H1 (cell line): ENCODE measurements at regions not wholly inside any gene's neighbourhood (a gene's known extent, or its start where the extent isn't known, plus 50 kb on each side); places are given as distances from the start of the nearest gene placed in this dataset.

Experiments
- CTCF ChIA-PET: fragments of 300-600 bp; sonication (Branson Sonifier 250); formaldehyde crosslinking; loops from one replicate; lab custom pipeline; 2021; ENCODE audit not compliant: partially characterized antibody; lab: Charles Lee
- POLR2A ChIA-PET: fragments of 300-600 bp; sonication (Branson Sonifier 250); formaldehyde crosslinking; loops from one replicate; lab custom pipeline; 2021; ENCODE audit warnings: inconsistent platforms; ENCODE audit not compliant: partially characterized antibody; lab: Charles Lee
- DNase-seq, 2 experiments: peaks; one replicate each; pipeline versions ENCODE4 v3.0.0 to v3.0.0-alpha.2; 2010 to 2022; ENCODE audit warnings: low spot score in 2 of 2, low read depth in 1 of 2, mixed read lengths in 1 of 2
- FAIRE-seq: peaks from 2 replicates; lab custom pipeline; 2011; peaks lifted over from hg19 to GRCh38; lab: Jason Lieb, UNC
- H2AFZ ChIP-seq: 2 replicates; pipeline ENCODE4 v1.8.1; 2012; ENCODE audit warnings: low read length, inconsistent platforms
- H2AK5ac ChIP-seq: 2 replicates; pipeline ENCODE4 v1.6.1; 2013; ENCODE audit warnings: low read depth, low read length
- H2BK120ac ChIP-seq: replicated peaks from 2 replicates; pipeline ENCODE3; 2013; ENCODE audit warnings: low read depth, low read length, inconsistent platforms
- H2BK12ac ChIP-seq: 2 replicates; pipeline ENCODE4 v1.6.1; 2013; ENCODE audit warnings: low read depth, low read length
- H2BK15ac ChIP-seq: 2 replicates; pipeline ENCODE4 v1.6.1; 2013; ENCODE audit warnings: low read length
- H2BK20ac ChIP-seq: 2 replicates; pipeline ENCODE4 v1.6.1; 2013; ENCODE audit warnings: low read length
- H2BK5ac ChIP-seq: 2 replicates; pipeline ENCODE4 v1.6.1; 2013; ENCODE audit warnings: low read depth, low read length
- H3K14ac ChIP-seq: 2 replicates; pipeline ENCODE4 v1.6.1; 2013; ENCODE audit warnings: inconsistent platforms; ENCODE audit not compliant: insufficient read length
- H3K18ac ChIP-seq: 2 replicates; pipeline ENCODE4 v1.6.1; 2013; ENCODE audit warnings: low read length; ENCODE audit errors: extremely low read depth
- H3K23ac ChIP-seq: 2 replicates; pipeline ENCODE4 v1.6.1; 2013; ENCODE audit warnings: inconsistent platforms; ENCODE audit not compliant: insufficient read length
- H3K23me2 ChIP-seq: 2 replicates; pipeline ENCODE4 v1.6.1; 2013; ENCODE audit warnings: low read depth, low read length
- H3K27ac ChIP-seq: 2 replicates; pipeline ENCODE4 v1.6.1; 2011; ENCODE audit warnings: low read depth, low read length, inconsistent platforms
- H3K27me3 ChIP-seq, 4 experiments: replicated peaks in 1 of 4; 1 replicate in 1 of 4; 2 replicates in 3 of 4; pipeline versions ENCODE4 v1.6.1 to v1.8.1; 2011 to 2013; ENCODE audit warnings: low read length in 3 of 4, mild to moderate bottlenecking in 3 of 4, inconsistent platforms in 2 of 4, mixed read lengths in 2 of 4, moderate library complexity in 1 of 4; ENCODE audit not compliant: control insufficient read depth in 3 of 4, insufficient read depth in 3 of 4; ENCODE audit errors: extremely low read depth in 1 of 4
- H3K36me3 ChIP-seq, 4 experiments: 2 replicates each; pipeline versions ENCODE4 v1.6.1 to v1.8.1; 2011 to 2013; ENCODE audit warnings: mild to moderate bottlenecking in 4 of 4, low read length in 3 of 4, moderate library complexity in 2 of 4, control low read depth in 1 of 4, inconsistent platforms in 1 of 4; ENCODE audit not compliant: insufficient read depth in 4 of 4, control insufficient read depth in 2 of 4
- H3K4ac ChIP-seq: replicated peaks from 2 replicates; pipeline ENCODE3; 2013; ENCODE audit warnings: low read length, low read depth, mixed read lengths, inconsistent platforms; ENCODE audit not compliant: insufficient read length
- H3K4me1 ChIP-seq, 4 experiments: replicated peaks in 1 of 4; 1 replicate in 1 of 4; 2 replicates in 3 of 4; pipeline versions ENCODE4 v1.6.1 to v1.8.1; 2011 to 2013; ENCODE audit warnings: low read length in 3 of 4, inconsistent platforms in 2 of 4, mixed read lengths in 1 of 4; ENCODE audit not compliant: insufficient read depth in 4 of 4, control insufficient read depth in 3 of 4
- H3K4me2 ChIP-seq, 2 experiments: 2 replicates each; pipeline versions ENCODE4 v1.6.1 to v1.8.1; 2011 to 2013; ENCODE audit warnings: low read depth in 2 of 2, low read length in 2 of 2, control low read depth in 1 of 2, inconsistent platforms in 1 of 2, mild to moderate bottlenecking in 1 of 2; ENCODE audit not compliant: insufficient read depth in 1 of 2
- H3K4me3 ChIP-seq, 4 experiments: fragments of 200-600, 300-600 bp in 1 of 4; sonication (generic), shearing (Covaris generic), sonication (Bioruptor Twin) in 1 of 4; 2 replicates each; pipeline versions ENCODE4 v1.5.1 to v1.8.1; 2011 to 2016; ENCODE audit warnings: low read length in 4 of 4, low read depth in 3 of 4, control low read depth in 2 of 4, inconsistent platforms in 2 of 4, mild to moderate bottlenecking in 2 of 4, mixed read lengths in 1 of 4, moderate library complexity in 1 of 4; ENCODE audit not compliant: insufficient read depth in 2 of 4; ENCODE audit errors: extremely low read depth in 1 of 4
- H3K56ac ChIP-seq: replicated peaks from 2 replicates; pipeline ENCODE3; 2013; ENCODE audit warnings: low read depth, mild to moderate bottlenecking, mixed read lengths, low read length, inconsistent platforms; ENCODE audit not compliant: insufficient read length
- H3K79me1 ChIP-seq: 2 replicates; pipeline ENCODE4 v1.6.1; 2013; ENCODE audit warnings: low read depth, low read length, control low read depth
- H3K79me2 ChIP-seq, 2 experiments: 2 replicates each; pipeline versions ENCODE4 v1.6.1 to v1.8.1; 2012 to 2013; ENCODE audit warnings: low read length in 2 of 2, mild to moderate bottlenecking in 2 of 2, inconsistent platforms in 1 of 2; ENCODE audit not compliant: insufficient read depth in 2 of 2, control insufficient read depth in 1 of 2
- H3K9ac ChIP-seq, 4 experiments: replicated peaks in 1 of 4; 1 replicate in 1 of 4; 2 replicates in 3 of 4; pipeline versions ENCODE4 v1.6.1 to v1.8.1; 2011 to 2013; ENCODE audit warnings: low read depth in 3 of 4, low read length in 3 of 4, control low read depth in 2 of 4, mild to moderate bottlenecking in 2 of 4, moderate library complexity in 2 of 4, inconsistent platforms in 1 of 4; ENCODE audit errors: extremely low read depth in 1 of 4
- H3K9me3 ChIP-seq, 2 experiments: 2 replicates each; pipeline versions ENCODE4 v1.6.1 to v1.8.1; 2012 to 2013; ENCODE audit warnings: mild to moderate bottlenecking in 2 of 2, moderate library complexity in 2 of 2, control low read depth in 1 of 2, inconsistent platforms in 1 of 2, low read depth in 1 of 2, low read length in 1 of 2, mixed read lengths in 1 of 2; ENCODE audit not compliant: insufficient read depth in 2 of 2
- H4K20me1 ChIP-seq, 2 experiments: replicated peaks in 1 of 2; 2 replicates each; pipeline versions ENCODE3 to v1.8.1; 2011 to 2013; ENCODE audit warnings: inconsistent platforms in 2 of 2, low read length in 2 of 2, mild to moderate bottlenecking in 1 of 2; ENCODE audit not compliant: insufficient read depth in 2 of 2, control insufficient read depth in 1 of 2
- H4K5ac ChIP-seq: 2 replicates; pipeline ENCODE4 v1.6.1; 2013; ENCODE audit warnings: low read length, low read depth, mixed read lengths, inconsistent platforms; ENCODE audit not compliant: insufficient read length
- H4K8ac ChIP-seq: 2 replicates; pipeline ENCODE4 v1.8.0; 2013; ENCODE audit warnings: mild to moderate bottlenecking, moderate library complexity, low read length, inconsistent platforms; ENCODE audit not compliant: insufficient read depth; ENCODE audit errors: extremely low read depth
- H4K91ac ChIP-seq: replicated peaks from 2 replicates; pipeline ENCODE3; 2013; ENCODE audit warnings: low read length, mixed read lengths, inconsistent platforms; ENCODE audit not compliant: insufficient read length
- BCL11A ChIP-seq, 2 experiments: IDR thresholded peaks; one replicate each; pipeline ENCODE4 v1.6.1; 2011; ENCODE audit warnings: low read depth in 2 of 2, low read length in 2 of 2, mild to moderate bottlenecking in 2 of 2
- CBX5 ChIP-seq: fragments of 300-800, 300-1000 bp; sonication (generic); IDR thresholded peaks from 2 replicates; pipeline ENCODE4 v1.7.1; 2016; ENCODE audit warnings: antibody characterized with exemption, low read length, low read depth
- CEBPB ChIP-seq: IDR thresholded peaks from 2 replicates; pipeline ENCODE4 v1.6.1; 2012; ENCODE audit warnings: low read depth, low read length
- EZH2 ChIP-seq: fragments of 200-600 bp; sonication (generic); IDR thresholded peaks from 2 replicates; pipeline ENCODE4 v1.7.1; 2012; ENCODE audit warnings: low read depth, mild to moderate bottlenecking, moderate library complexity, low read length, inconsistent platforms; ENCODE audit not compliant: severe bottlenecking
- KDM4A ChIP-seq: IDR thresholded peaks from one replicate; pipeline ENCODE4 v1.7.1; 2012; ENCODE audit warnings: low read depth, mild to moderate bottlenecking, moderate library complexity, low read length, inconsistent platforms; ENCODE audit not compliant: severe bottlenecking
- NANOG ChIP-seq: IDR thresholded peaks from 2 replicates; pipeline ENCODE4 v1.6.1; 2011; ENCODE audit warnings: low read length, low read depth, mild to moderate bottlenecking, inconsistent platforms; ENCODE audit not compliant: insufficient read depth, poor library complexity, severe bottlenecking
- SIX5 ChIP-seq: IDR thresholded peaks from 2 replicates; pipeline ENCODE4 v1.6.1; 2011; ENCODE audit warnings: mild to moderate bottlenecking, low read depth, low read length
- SP1 ChIP-seq: IDR thresholded peaks from 2 replicates; pipeline ENCODE4 v1.6.1; 2011; ENCODE audit warnings: low read depth, low read length
- SP4 ChIP-seq: IDR thresholded peaks from 2 replicates; pipeline ENCODE4 v1.6.1; 2012; ENCODE audit warnings: low read length, inconsistent platforms
- TAF7 ChIP-seq: optimal IDR thresholded peaks from 2 replicates; pipeline ENCODE3; 2011; ENCODE audit warnings: low read depth, mild to moderate bottlenecking, inconsistent platforms, low read length, moderate library complexity, borderline replicate concordance
- WGBS, 2 experiments: shearing (Covaris generic) in 1 of 2; methylation state at CpG; one replicate each; pipeline versions ENCODE4 v1.1.6 to v1.1.7; 2013 to 2015; ENCODE audit warnings: low lambda C conversion rate in 2 of 2, mixed read lengths in 2 of 2, inconsistent platforms in 1 of 2, low coverage in 1 of 2, missing lambda C conversion rate in 1 of 2; ENCODE audit not compliant: insufficient replicate concordance in 2 of 2, insufficient coverage in 1 of 2, insufficient read length in 1 of 2; ENCODE audit errors: extremely low coverage in 1 of 2, missing lambda C conversion rate in 1 of 2; 5-methylcytosine and 5-hydroxymethylcytosine counted together
- TF ChIP-seq, protein P1 (sequence below), 3 experiments: IDR thresholded peaks; 1 replicate in 2 of 3; 2 replicates in 1 of 3; pipeline versions ENCODE4 v1.5.1 to v1.6.1; 2011; ENCODE audit warnings: low read length in 3 of 3, mild to moderate bottlenecking in 3 of 3, inconsistent platforms in 2 of 3, low read depth in 1 of 3, moderate library complexity in 1 of 3; ENCODE audit not compliant: insufficient read depth in 1 of 3; ENCODE audit errors: control extremely low read depth in 1 of 3

DNA sequence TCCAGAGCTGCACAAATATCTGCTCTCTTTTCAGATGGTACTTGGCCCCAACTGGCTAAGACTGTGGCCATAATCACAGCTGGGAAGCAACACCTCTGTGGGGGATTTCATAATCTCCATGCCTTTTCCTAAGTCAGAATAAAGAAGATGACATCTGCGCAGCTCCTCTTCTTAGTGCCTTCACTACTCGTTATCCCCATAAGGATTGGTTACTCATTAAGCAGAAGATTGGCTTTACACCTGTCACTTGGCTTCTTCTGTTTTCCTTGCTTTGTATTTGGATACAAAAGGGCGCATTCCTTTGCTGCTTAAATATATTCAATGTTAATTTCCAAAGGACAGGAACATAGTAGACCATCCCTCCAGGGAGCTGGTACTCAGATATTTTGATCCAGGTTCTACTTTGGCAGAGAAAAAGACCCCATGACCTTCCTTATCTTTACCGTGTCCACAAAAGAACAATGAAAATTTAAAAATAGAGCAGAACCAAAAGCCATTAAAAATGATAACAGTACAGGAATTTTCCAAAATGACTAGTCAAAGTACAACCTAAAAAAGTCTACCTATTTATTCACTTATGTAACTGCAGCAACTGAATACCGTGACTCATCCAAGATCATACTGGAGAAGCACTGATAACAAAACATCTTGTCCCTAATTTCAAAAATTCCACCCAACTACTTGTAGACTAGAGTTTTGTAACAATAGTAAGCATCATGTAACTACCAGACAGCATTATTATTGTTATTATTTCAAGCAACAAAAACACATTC, 352.3 kb upstream of the TMPO start:
- no peaks in the 10 kb centered on the region for H3K36me3 ChIP-seq
- CTCF ChIA-PET, result no interaction called here
- no peak overlapping the region for H4K91ac ChIP-seq
- no peak overlapping the region for H2AFZ ChIP-seq
- no peak overlapping the region for H3K9ac ChIP-seq
- no peaks in the 10 kb centered on the region for H3K23me2 ChIP-seq
- no peak overlapping the region for H3K4me3 ChIP-seq
- H2BK12ac ChIP-seq, result no peak overlapping the region
- POLR2A ChIA-PET, result no interaction called here
- no peaks in the 10 kb centered on the region for H3K27me3 ChIP-seq
- H4K5ac ChIP-seq, result no peak overlapping the region
- H3K14ac ChIP-seq, result no peak overlapping the region
- H3K79me1 ChIP-seq, result no peaks in the 10 kb centered on the region
- DNase-seq, result no peak
- H3K79me2 ChIP-seq, result no peaks in the 10 kb centered on the region
- no peak overlapping the region for H3K18ac ChIP-seq
- no peak overlapping the region for H2BK5ac ChIP-seq
- H3K4me2 ChIP-seq, result no peak overlapping the region
- no peak for FAIRE-seq
- no peaks in the 10 kb centered on the region for H3K9me3 ChIP-seq
- no peaks in the 10 kb centered on the region for H4K20me1 ChIP-seq
- no peak overlapping the region for H2BK120ac ChIP-seq
- no peak overlapping the region for H3K56ac ChIP-seq
- no peak overlapping the region for H3K27ac ChIP-seq
- no peak overlapping the region for H4K8ac ChIP-seq
- H3K23ac ChIP-seq, result no peak overlapping the region
- no peak overlapping the region for H2AK5ac ChIP-seq
- H2BK20ac ChIP-seq, result no peak overlapping the region
- WGBS, 2 experiments, result 90% methylated on average over 5 of the region's 5 CpGs; no CpG with 5 or more reads in 1 of the 2 experiments
- no peak overlapping the region for H3K4ac ChIP-seq
- H3K4me1 ChIP-seq, result peaks cover 0 to 5% (median 0%) of the 10 kb centered on the region in 4 experiments; a peak in 1 of 7 replicates
- no peak overlapping the region for H2BK15ac ChIP-seq
- TF ChIP-seq CEBPB, result no peak
- no peak for TF ChIP-seq KDM4A
- TF ChIP-seq TAF7, result no peak
- no peak for TF ChIP-seq NANOG
- TF ChIP-seq SIX5, result no peak
- TF ChIP-seq SP1, result no peak
- TF ChIP-seq SP4, result no peak
- no peak for TF ChIP-seq CBX5
- TF ChIP-seq EZH2, result no peak
- TF ChIP-seq, protein P1, sequence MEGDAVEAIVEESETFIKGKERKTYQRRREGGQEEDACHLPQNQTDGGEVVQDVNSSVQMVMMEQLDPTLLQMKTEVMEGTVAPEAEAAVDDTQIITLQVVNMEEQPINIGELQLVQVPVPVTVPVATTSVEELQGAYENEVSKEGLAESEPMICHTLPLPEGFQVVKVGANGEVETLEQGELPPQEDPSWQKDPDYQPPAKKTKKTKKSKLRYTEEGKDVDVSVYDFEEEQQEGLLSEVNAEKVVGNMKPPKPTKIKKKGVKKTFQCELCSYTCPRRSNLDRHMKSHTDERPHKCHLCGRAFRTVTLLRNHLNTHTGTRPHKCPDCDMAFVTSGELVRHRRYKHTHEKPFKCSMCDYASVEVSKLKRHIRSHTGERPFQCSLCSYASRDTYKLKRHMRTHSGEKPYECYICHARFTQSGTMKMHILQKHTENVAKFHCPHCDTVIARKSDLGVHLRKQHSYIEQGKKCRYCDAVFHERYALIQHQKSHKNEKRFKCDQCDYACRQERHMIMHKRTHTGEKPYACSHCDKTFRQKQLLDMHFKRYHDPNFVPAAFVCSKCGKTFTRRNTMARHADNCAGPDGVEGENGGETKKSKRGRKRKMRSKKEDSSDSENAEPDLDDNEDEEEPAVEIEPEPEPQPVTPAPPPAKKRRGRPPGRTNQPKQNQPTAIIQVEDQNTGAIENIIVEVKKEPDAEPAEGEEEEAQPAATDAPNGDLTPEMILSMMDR (IDR thresholded peaks at IDR 0.05; ENCODE audit: control extremely low read depth in 1 of 3, insufficient read depth in 1 of 3, low read depth in 1 of 3, low read length in 3 of 3), result no peak
- no peak for TF ChIP-seq BCL11A (IDR thresholded peaks at IDR 0.05; ENCODE audit: low read depth in 2 of 2, low read length in 2 of 2)
